ENCODE measurements at regions not wholly inside any gene's neighbourhood (a gene's known extent, or its start where the extent isn't known, plus 50 kb on each side); places are given as distances from the start of the nearest gene placed in this dataset.

GRCh38 chr16:63301349-63301748 lies 1265.1 kb upstream of the CDH8 start:
- DNase-seq: no peak

GRCh38 chr16:63298993-63299392 lies 1262.8 kb upstream of the CDH8 start:
- no peak for DNase-seq

GRCh38 chr16:63292036-63292435 lies 1255.8 kb upstream of the CDH8 start:
- no peak for DNase-seq

- peak; percentile 67 for DNase-seq
Observed at GRCh38 chr16:63289834-63290460, 1253.7 kb upstream of the CDH8 start.

- DNase-seq: peak; percentile 17
Observed at GRCh38 chr16:63287401-63287800, 1251.2 kb upstream of the CDH8 start.

- no peak for DNase-seq
Observed at GRCh38 chr16:63283721-63284120, 1247.5 kb upstream of the CDH8 start.

GRCh38 chr16:63244631-63245030 lies 1208.4 kb upstream of the CDH8 start:
- DNase-seq: no peak

- DNase-seq: no peak
Observed at GRCh38 chr16:63241497-63242028, 1205.3 kb upstream of the CDH8 start.

- no peak for DNase-seq
Observed at GRCh38 chr16:63239065-63239570, 1202.9 kb upstream of the CDH8 start.

GRCh38 chr16:63230421-63231040 lies 1194.3 kb upstream of the CDH8 start:
- DNase-seq: no peak

GRCh38 chr16:63228259-63228658 lies 1192.0 kb upstream of the CDH8 start:
- no peak for DNase-seq

GRCh38 chr16:63223851-63224250 lies 1187.6 kb upstream of the CDH8 start:
- no peak for DNase-seq

- DNase-seq: no peak
Observed at GRCh38 chr16:63216696-63217423, 1180.6 kb upstream of the CDH8 start.

GRCh38 chr16:63201851-63202250 lies 1165.6 kb upstream of the CDH8 start:
- DNase-seq: no peak

GRCh38 chr16:63200940-63201339 lies 1164.7 kb upstream of the CDH8 start:
- no peak for DNase-seq

- no peak for DNase-seq
Observed at GRCh38 chr16:63195336-63195735, 1159.1 kb upstream of the CDH8 start.

GRCh38 chr16:63192980-63193379 lies 1156.7 kb upstream of the CDH8 start:
- no peak for DNase-seq

GRCh38 chr16:63188086-63188771 lies 1152.0 kb upstream of the CDH8 start:
- DNase-seq: no peak

GRCh38 chr16:63187638-63188037 lies 1151.4 kb upstream of the CDH8 start:
- no peak for DNase-seq

GRCh38 chr16:63185235-63185780 lies 1149.1 kb upstream of the CDH8 start:
- DNase-seq: no peak

- DNase-seq: no peak
Observed at GRCh38 chr16:63183743-63184142, 1147.5 kb upstream of the CDH8 start.

GRCh38 chr16:63175313-63175712 lies 1139.1 kb upstream of the CDH8 start:
- DNase-seq: no peak

GRCh38 chr16:63174801-63175200 lies 1138.6 kb upstream of the CDH8 start:
- DNase-seq: no peak

All from midbrain (tissue), 1 donor.